Skin epidermis (tissue), 12 donors: ENCODE measurements at regions not wholly inside any gene's neighbourhood (a gene's known extent, or its start where the extent isn't known, plus 50 kb on each side); places are given as distances from the start of the nearest gene placed in this dataset.
A peak's percentile ranks its signal among the peaks of the same experiment; 100 is the strongest.
"Not testable (repeated sequence)": the region's sequence is repeated elsewhere in the genome, so short reads cannot be mapped to it uniquely, and the experiment has no call there.

ENCODE experiments used
- H3K27ac ChIP-seq, 21 experiments: fragments of 200-600 bp; sonication (generic) in 11 of 21; one replicate each; pipeline ENCODE4 v1.5.0; 2020; ENCODE audit warnings: mild to moderate bottlenecking in 3 of 21, inconsistent platforms in 2 of 21, moderate library complexity in 2 of 21
- H3K4me3 ChIP-seq, 7 experiments: fragments of 200-600 bp; sonication (generic) in 2 of 7; one replicate each; pipeline ENCODE4 v1.5.0; 2020; ENCODE audit warnings: inconsistent platforms in 2 of 7, mild to moderate bottlenecking in 2 of 7, moderate library complexity in 1 of 7

- no peak overlapping the region for H3K27ac ChIP-seq
These were observed 373.5 kb downstream of the DTWD2 start for GRCh38 chr5:118614731-118615456.

GRCh38 chr5:118611332-118611945 is 376.9 kb downstream of the DTWD2 start:
- H3K4me3 ChIP-seq: no peak overlapping the region

More at GRCh38 chr5:118614731-118615456, 373.5 kb downstream of the DTWD2 start:
- no peak overlapping the region for H3K4me3 ChIP-seq

DNA sequence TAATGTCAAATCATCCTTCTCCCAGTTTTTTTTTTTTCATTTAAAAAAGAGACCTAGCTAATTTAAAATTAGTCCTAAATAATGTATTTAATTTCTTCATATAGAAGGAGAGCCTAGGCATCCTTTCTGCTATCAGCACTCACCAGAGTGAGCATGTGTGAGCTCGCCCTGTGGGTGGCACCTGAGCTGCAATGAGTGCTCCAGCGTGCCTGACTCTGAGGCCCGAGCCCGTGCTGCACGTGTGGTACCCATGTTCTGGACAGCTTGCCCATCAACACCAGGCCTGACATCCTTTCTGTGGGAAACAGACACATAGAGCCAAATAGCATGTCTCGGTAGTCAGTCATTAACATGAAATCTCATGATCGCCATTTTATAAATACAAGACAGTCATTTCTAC is 381.4 kb downstream of the DTWD2 start:
- Histone ChIP-seq H3K27ac (no peak overlapping the region), H3K4me3 (no peak overlapping the region)

More at GRCh38 chr5:118611332-118611945, 376.9 kb downstream of the DTWD2 start:
- no peak overlapping the region for H3K27ac ChIP-seq

- H3K27ac ChIP-seq: no peak overlapping the region
- no peak overlapping the region for H3K4me3 ChIP-seq
These were observed 382.6 kb downstream of the DTWD2 start for GRCh38 chr5:118605761-118606160.

- no peak overlapping the region for H3K27ac ChIP-seq
- no peak overlapping the region for H3K4me3 ChIP-seq
These were observed 384.2 kb downstream of the DTWD2 start for GRCh38 chr5:118604106-118604505.

- Histone ChIP-seq H3K27ac (no peak overlapping the region), H3K4me3 (no peak overlapping the region)
These were observed 385.1 kb downstream of the DTWD2 start for GRCh38 chr5:118603278-118603677.

- no peak overlapping the region for H3K27ac ChIP-seq
- H3K4me3 ChIP-seq: no peak overlapping the region
These were observed 390.0 kb downstream of the DTWD2 start for GRCh38 chr5:118598311-118598710.

DNA sequence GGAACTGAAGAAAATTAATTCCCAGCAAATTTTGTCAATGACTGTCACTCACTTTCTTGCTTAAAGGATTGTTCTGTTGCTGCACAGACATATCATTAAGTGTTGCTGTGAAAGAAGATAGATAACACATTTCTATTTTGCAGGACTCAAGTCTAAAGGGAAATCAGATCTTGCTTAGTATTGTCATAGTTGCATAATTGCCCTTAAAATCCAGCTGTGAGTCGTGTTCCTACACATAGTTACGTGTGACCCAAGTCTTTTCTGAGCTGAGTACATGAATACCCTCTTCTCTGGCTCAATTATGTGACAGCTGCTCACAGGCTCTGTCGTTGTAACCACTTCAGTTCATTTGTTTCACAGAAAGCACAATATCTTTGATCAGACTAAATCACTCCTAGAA is 390.8 kb downstream of the DTWD2 start:
- no peak overlapping the region for H3K4me3 ChIP-seq

GRCh38 chr5:118596255-118596654 is 392.1 kb downstream of the DTWD2 start:
- no peak overlapping the region for H3K4me3 ChIP-seq
- H3K27ac ChIP-seq: no peak overlapping the region

More for the DNA sequence above, 390.8 kb downstream of the DTWD2 start:
- H3K27ac ChIP-seq: no peak overlapping the region

DNA sequence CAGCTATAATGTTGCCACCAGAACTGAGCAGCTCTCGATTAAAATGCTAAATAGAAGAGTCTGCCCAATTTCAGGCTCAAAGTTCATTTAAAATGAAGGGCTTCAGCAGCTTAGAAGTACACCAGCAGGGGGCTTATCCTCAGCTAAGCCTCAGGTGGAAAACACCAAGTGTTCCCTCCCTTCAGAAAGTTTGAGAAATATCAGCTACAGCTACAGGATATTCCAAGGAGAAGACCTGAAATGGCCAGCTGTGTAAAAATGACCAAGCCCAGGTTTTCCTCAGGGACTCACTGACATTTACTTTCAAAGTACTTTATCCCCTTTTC is 395.4 kb downstream of the DTWD2 start:
- Histone ChIP-seq H3K27ac (no peak overlapping the region), H3K4me3 (no peak overlapping the region)

DNA sequence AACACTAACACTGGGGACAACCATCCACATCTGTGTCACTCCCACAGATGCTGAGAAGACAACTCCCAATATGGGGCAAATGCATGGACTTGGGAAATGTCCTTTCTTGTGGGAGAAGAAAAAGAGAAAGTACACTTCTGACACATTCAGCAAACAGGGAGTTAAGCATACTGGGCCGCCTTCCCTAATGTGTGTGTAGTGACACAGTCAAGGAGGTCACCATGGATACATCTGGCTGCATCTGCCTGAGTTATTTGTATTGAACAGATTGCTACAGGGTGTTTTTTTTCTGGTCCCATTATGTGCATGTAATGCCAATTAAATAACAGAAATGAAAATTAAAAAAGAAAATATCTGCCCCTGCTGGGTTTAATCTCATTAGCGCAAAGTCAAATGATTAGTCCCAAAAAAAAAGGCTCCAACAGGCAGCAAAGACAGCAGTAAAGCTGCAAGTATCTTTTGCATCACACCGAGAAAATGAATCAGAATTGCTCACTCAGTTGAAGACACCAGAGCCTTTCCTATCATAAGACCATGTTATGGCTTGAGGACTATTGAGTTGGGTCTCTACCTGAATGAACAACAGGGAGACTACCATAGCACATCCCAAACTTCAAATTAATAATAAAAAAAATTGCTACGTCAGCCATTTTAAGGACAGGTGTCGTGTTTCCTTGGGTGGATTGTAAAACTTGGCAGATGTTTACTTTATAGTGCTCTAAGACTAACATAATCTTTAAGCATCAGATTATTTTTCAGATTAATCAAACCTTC is 395.9 kb downstream of the DTWD2 start:
- Histone ChIP-seq H3K27ac (no peak overlapping the region), H3K4me3 (no peak overlapping the region)

DNA sequence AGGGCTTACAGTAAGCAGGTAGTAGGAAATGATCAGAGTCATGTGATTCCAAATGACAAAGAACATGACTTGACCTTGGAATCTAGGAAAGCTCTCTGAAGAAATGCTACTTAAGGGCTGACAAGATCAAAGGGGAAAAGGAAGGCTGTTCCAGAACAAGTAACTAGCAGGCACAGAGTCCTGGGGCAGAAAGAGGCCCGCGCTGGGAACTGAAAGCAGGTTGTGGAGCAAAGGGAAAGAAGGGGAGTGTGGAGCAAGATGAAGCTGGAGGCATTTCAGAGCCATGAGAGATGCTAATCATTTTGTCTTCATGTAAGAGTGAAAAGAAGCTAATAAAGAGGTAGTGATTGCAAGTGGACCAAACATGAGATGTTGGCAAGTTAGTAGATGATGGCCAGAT is 397.5 kb downstream of the DTWD2 start:
- no peak overlapping the region for H3K27ac ChIP-seq
- no peak overlapping the region for H3K4me3 ChIP-seq

GRCh38 chr5:118580949-118581348 is 407.4 kb downstream of the DTWD2 start:
- no peak overlapping the region for H3K4me3 ChIP-seq

GRCh38 chr5:118578093-118578492 is 410.3 kb downstream of the DTWD2 start:
- Histone ChIP-seq H3K4me3 (no peak overlapping the region), H3K27ac (no peak overlapping the region)

More at GRCh38 chr5:118580949-118581348, 407.4 kb downstream of the DTWD2 start:
- no peak overlapping the region for H3K27ac ChIP-seq

- H3K27ac ChIP-seq: peak overlapping the region in 1 of 21 experiments; percentile 12
These were observed 410.7 kb downstream of the DTWD2 start for GRCh38 chr5:118577621-118578020.

GRCh38 chr5:118570276-118570675 is 418.1 kb downstream of the DTWD2 start:
- H3K4me3 ChIP-seq, H3K27ac ChIP-seq: not testable (repeated sequence)

More at GRCh38 chr5:118577621-118578020, 410.7 kb downstream of the DTWD2 start:
- H3K4me3 ChIP-seq: no peak overlapping the region

DNA sequence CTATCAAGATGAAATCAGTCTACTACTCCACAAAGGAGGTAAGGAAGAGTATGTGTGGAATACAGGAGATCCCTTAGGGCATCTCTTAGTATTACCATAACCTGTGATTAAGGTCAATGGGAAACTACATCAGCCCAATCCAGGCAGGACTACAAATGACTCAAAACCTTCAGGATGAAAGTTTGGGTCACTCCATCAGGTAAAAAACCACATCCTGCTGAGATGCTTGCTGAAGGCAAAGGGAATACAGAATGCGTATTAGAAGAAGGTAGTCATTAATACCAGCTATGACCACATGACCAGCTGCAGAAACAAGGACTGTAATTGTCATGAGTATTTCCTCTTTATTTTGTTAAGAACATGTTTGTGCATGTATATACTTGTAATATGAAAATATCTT is 418.8 kb downstream of the DTWD2 start:
- not testable (repeated sequence) for H3K27ac ChIP-seq, H3K4me3 ChIP-seq

DNA sequence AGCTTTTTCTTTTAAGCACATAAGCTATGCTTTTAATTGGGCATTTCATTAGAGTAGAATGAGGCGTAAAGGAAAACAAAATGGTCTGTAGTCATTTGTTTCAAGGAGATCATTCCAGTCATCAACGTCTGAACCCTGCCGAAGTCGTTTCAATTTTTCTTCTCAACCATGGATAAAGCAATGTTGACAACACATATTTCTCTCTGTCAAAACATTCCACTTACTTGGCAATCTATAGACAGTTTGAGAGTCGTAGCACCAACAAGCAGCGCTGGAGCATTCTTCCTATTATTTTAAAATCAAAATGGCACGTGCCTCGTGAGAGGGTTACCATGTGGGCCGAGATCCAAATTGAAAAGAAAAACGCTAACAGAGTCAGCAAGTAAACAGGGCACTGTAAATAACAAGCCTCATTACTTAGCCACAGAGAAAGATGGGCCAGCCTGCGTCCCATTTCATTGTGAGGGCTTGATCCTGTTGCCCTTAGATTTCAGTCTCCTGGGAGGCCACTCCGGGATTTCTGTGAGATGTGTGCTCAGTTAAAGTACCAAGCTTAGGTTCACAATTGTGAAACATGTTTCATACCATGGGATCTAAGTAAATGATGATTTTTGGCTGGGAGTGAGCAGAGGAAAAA is 422.9 kb downstream of the DTWD2 start:
- Histone ChIP-seq H3K27ac (no peak overlapping the region), H3K4me3 (no peak overlapping the region)

DNA sequence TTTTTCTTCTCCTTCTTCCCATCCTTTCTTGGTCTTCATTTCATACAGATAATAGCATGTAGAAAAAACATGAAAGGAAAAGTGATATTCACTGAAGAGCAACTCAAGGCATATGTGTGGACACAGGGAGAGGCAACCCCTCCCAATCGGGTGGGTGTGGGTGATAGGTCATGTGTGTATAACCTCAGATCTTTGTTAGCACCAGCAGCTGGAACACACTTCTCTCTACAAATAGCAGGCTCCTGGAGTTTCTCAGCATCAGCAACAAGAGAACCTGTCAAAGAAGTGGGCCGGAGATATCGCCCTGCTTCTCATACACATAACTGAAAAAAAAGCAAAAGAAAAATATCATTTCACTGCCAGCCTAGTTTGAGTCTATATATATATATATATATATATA is 426.4 kb downstream of the DTWD2 start:
- Histone ChIP-seq H3K4me3 (no peak overlapping the region), H3K27ac (no peak overlapping the region)

GRCh38 chr5:118561235-118561634 is 427.1 kb downstream of the DTWD2 start:
- H3K27ac ChIP-seq: no peak overlapping the region
- H3K4me3 ChIP-seq: no peak overlapping the region
